ENCODE measurements at regions not wholly inside any gene's neighbourhood (a gene's known extent, or its start where the extent isn't known, plus 50 kb on each side); places are given as distances from the start of the nearest gene placed in this dataset.

DNA sequence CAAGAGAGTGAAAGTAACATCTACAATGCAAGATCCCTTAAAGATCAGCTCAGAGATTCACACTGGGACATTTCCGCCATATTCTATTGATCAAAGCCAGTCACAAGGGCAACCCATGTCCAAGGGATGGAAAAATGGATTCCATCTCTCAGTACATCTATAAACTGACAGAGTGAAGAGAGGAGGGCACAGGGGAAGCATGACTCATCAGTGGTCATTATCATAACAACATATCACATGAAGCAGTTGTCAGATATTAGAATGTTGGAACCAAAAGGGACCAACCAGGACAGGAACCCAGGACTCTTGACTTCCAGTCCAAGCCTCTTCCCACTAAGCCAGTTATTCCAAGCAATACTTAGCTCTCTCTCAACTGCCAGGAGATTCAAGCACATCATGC lies 54.9 kb upstream of the IGFBP2 start:
- no peak for FAIRE-seq
- TF ChIP-seq POU5F1 (IDR thresholded peaks at IDR 0.05; ENCODE audit: low read depth, low read length) = no peak
- no peak for TF ChIP-seq FOSL1 (IDR thresholded peaks at IDR 0.05; ENCODE audit: insufficient read depth, low read depth, low read length)
- Histone ChIP-seq H3K36me3 (ENCODE audit: control insufficient read depth in 2 of 4, insufficient read depth in 4 of 4, low read length in 3 of 4) (no peaks in the 10 kb centered on the region), H3K4me1 (replicated peaks in 1 of 4; ENCODE audit: control insufficient read depth in 3 of 4, insufficient read depth in 4 of 4, low read length in 3 of 4) (peaks cover 0 to 3% (median 1%) of the 10 kb centered on the region in 4 experiments; a peak in 3 of 7 replicates), H4K91ac (replicated peaks; ENCODE audit: insufficient read length, low read length) (no peak overlapping the region), H3K79me1 (ENCODE audit: low read depth, low read length) (no peaks in the 10 kb centered on the region), H3K18ac (ENCODE audit: extremely low read depth, low read length) (no peak overlapping the region), H2AK5ac (ENCODE audit: low read depth, low read length) (no peak overlapping the region), H3K9ac (replicated peaks in 1 of 4; ENCODE audit: extremely low read depth in 1 of 4, low read depth in 3 of 4, low read length in 3 of 4) (no peak overlapping the region), H3K23ac (ENCODE audit: insufficient read length) (no peak overlapping the region), H3K27ac (ENCODE audit: low read depth, low read length) (no peak overlapping the region), H4K8ac (ENCODE audit: extremely low read depth, insufficient read depth, low read length) (no peak overlapping the region), H2BK5ac (ENCODE audit: low read depth, low read length) (no peak overlapping the region), H3K27me3 (replicated peaks in 1 of 4; ENCODE audit: control insufficient read depth in 3 of 4, extremely low read depth in 1 of 4, insufficient read depth in 3 of 4, low read length in 3 of 4) (no peaks in the 10 kb centered on the region; a peak in 1 of 7 replicates), H2BK15ac (ENCODE audit: low read length) (no peak overlapping the region), H4K20me1 (replicated peaks in 1 of 2; ENCODE audit: control insufficient read depth in 1 of 2, insufficient read depth in 2 of 2, low read length in 2 of 2) (no peaks in the 10 kb centered on the region), H2BK12ac (ENCODE audit: low read depth, low read length) (no peak overlapping the region), H2BK120ac (replicated peaks; ENCODE audit: low read depth, low read length) (no peak overlapping the region), H3K79me2 (ENCODE audit: control insufficient read depth in 1 of 2, insufficient read depth in 2 of 2, low read length in 2 of 2) (no peaks in the 10 kb centered on the region), H3K14ac (ENCODE audit: insufficient read length) (no peak overlapping the region), H3K4ac (replicated peaks; ENCODE audit: insufficient read length, low read depth, low read length) (no peak overlapping the region), H3K9me3 (ENCODE audit: insufficient read depth in 2 of 2, low read depth in 1 of 2, low read length in 1 of 2) (no peaks in the 10 kb centered on the region), H2BK20ac (ENCODE audit: low read length) (no peak overlapping the region), H2AFZ (ENCODE audit: low read length) (peak overlapping the region; percentile 34; the same call in 1 of the 2 replicates), H3K4me3 (ENCODE audit: extremely low read depth in 1 of 4, insufficient read depth in 2 of 4, low read depth in 3 of 4, low read length in 4 of 4) (no peak overlapping the region), H3K4me2 (ENCODE audit: insufficient read depth in 1 of 2, low read depth in 2 of 2, low read length in 2 of 2) (no peak overlapping the region), H4K5ac (ENCODE audit: insufficient read length, low read depth, low read length) (no peak overlapping the region), H3K23me2 (ENCODE audit: low read depth, low read length) (no peaks in the 10 kb centered on the region), H3K56ac (replicated peaks; ENCODE audit: insufficient read length, low read depth, low read length) (no peak overlapping the region)
- CTCF ChIA-PET (ENCODE audit: partially characterized antibody) = interaction anchor here (0.8 to 3.1 kb wide), 9 partner anchors 12 to 65 kb away, joined by 3 to 16 read pairs (median 5); no protein-coding TSS in a partner anchor
- WGBS, 2 experiments (ENCODE audit: extremely low coverage in 1 of 2, insufficient coverage in 1 of 2, insufficient read length in 1 of 2, insufficient replicate concordance in 2 of 2, low coverage in 1 of 2, low lambda C conversion rate in 2 of 2, missing lambda C conversion rate in 1 of 2) = 94% methylated on average over 1 of the region's 1 CpG; no CpG with 5 or more reads in 1 of the 2 experiments
- POLR2A ChIA-PET (ENCODE audit: partially characterized antibody) = interaction anchor here (2.2 kb wide), 1 partner anchor 10 kb away, joined by 6 read pairs; no protein-coding TSS in a partner anchor
- no peak for DNase-seq (ENCODE audit: low read depth in 1 of 2, low spot score in 2 of 2)
